Spleen (tissue), 11 donors: ENCODE measurements at regions not wholly inside any gene's neighbourhood (a gene's known extent, or its start where the extent isn't known, plus 50 kb on each side); places are given as distances from the start of the nearest gene placed in this dataset.

Source experiments
- DNase-seq: peaks from one replicate; pipeline ENCODE4 v3.0.0-alpha.2; 2020
- H3K27ac ChIP-seq, 8 donors: fragments of 200-600 bp; sonication (generic) in 7 of 8; 1 replicate in 4 of 8; 2 replicates in 4 of 8; pipeline versions ENCODE4 v1.5.0 to v1.8.0; 2016 to 2021; ENCODE audit warnings: inconsistent platforms in 4 of 8, mild to moderate bottlenecking in 4 of 8, moderate library complexity in 1 of 8
- H3K27me3 ChIP-seq, 7 donors: fragments of 200-600 bp; sonication (generic) in 6 of 7; replicated peaks in 1 of 7; 1 replicate in 4 of 7; 2 replicates in 3 of 7; pipeline versions ENCODE4 v1.5.0 to v1.8.0; 2016 to 2021; ENCODE audit warnings: inconsistent platforms in 3 of 7, mild to moderate bottlenecking in 1 of 7
- H3K36me3 ChIP-seq, 6 donors: fragments of 200-600 bp; sonication (generic) in 5 of 6; 1 replicate in 4 of 6; 2 replicates in 2 of 6; pipeline versions ENCODE4 v1.5.0 to v1.8.0; 2016 to 2021; ENCODE audit warnings: inconsistent platforms in 2 of 6
- H3K4me1 ChIP-seq, 6 donors: fragments of 200-600 bp; sonication (generic) in 5 of 6; 1 replicate in 3 of 6; 2 replicates in 3 of 6; pipeline versions ENCODE4 v1.5.0 to v1.8.0; 2016 to 2021; ENCODE audit warnings: inconsistent platforms in 3 of 6
- H3K4me3 ChIP-seq, 8 donors: fragments of 200-600 bp; sonication (generic) in 7 of 8; 1 replicate in 4 of 8; 2 replicates in 4 of 8; pipeline versions ENCODE4 v1.5.0 to v1.8.0; 2016 to 2021; ENCODE audit warnings: inconsistent platforms in 4 of 8, mild to moderate bottlenecking in 4 of 8, moderate library complexity in 2 of 8
- H3K9me3 ChIP-seq, 8 donors: fragments of 200-600 bp; sonication (generic) in 7 of 8; 1 replicate in 4 of 8; 2 replicates in 4 of 8; pipeline versions ENCODE4 v1.5.0 to v1.8.0; 2016 to 2021; ENCODE audit warnings: inconsistent platforms in 4 of 8
- POLR2A ChIP-seq, 3 donors: fragments of 450-650 bp; IDR thresholded peaks; one replicate each; pipeline ENCODE4 v1.5.1; 2017; ENCODE audit warnings: antibody characterized with exemption in 3 of 3, mild to moderate bottlenecking in 1 of 3
- POLR2AphosphoS5 ChIP-seq, 3 donors: sonication (generic); formaldehyde crosslinking; IDR thresholded peaks; one replicate each; pipeline ENCODE4 v1.5.1; 2017; ENCODE audit warnings: antibody characterized with exemption in 3 of 3
- WGBS, 5 donors: extraction: QIAGEN DNeasy Blood & Tissue Kit in 3 of 5; methylation state at CpG; one replicate each; pipeline versions ENCODE4 v1.1.5 to v1.1.7; 2013 to 2018; 5-methylcytosine and 5-hydroxymethylcytosine counted together
- intact Hi-C: fragments of 100-400 bp; cut with DNase I; formaldehyde crosslinking; loops from one replicate; pipeline ENCODE4 v1.15.0; 2023; ENCODE audit warnings: low total_unique reads
- TF ChIP-seq, protein P1 (sequence below), 11 experiments: fragments of 200-600 bp in 7 of 11; fragments of 450-650 bp in 4 of 11; sonication (generic) in 4 of 11; IDR thresholded peaks in 8 of 11; conservative IDR thresholded peaks in 3 of 11; 1 replicate in 7 of 11; 2 replicates in 4 of 11; pipeline versions ENCODE4 v1.4.0 to v1.8.0; 2016 to 2021; ENCODE audit warnings: antibody characterized with exemption in 11 of 11, inconsistent platforms in 4 of 11, mild to moderate bottlenecking in 1 of 11
- donor health status: healthy with polysubstance abuse.
- donor health status: DM: no; HTN: no; CAD: no; lungs with moderate emphysema.
- donor health status: DM: no; HTN: no; CAD: no.
- donor health status: Bipolar disorder and iron deficiency.
- donor health status: healthy.
- donor health status: DM: no; HTN: no; CAD: no.
- donor health status: DM: yes; HTN: yes; CAD: no.

DNA sequence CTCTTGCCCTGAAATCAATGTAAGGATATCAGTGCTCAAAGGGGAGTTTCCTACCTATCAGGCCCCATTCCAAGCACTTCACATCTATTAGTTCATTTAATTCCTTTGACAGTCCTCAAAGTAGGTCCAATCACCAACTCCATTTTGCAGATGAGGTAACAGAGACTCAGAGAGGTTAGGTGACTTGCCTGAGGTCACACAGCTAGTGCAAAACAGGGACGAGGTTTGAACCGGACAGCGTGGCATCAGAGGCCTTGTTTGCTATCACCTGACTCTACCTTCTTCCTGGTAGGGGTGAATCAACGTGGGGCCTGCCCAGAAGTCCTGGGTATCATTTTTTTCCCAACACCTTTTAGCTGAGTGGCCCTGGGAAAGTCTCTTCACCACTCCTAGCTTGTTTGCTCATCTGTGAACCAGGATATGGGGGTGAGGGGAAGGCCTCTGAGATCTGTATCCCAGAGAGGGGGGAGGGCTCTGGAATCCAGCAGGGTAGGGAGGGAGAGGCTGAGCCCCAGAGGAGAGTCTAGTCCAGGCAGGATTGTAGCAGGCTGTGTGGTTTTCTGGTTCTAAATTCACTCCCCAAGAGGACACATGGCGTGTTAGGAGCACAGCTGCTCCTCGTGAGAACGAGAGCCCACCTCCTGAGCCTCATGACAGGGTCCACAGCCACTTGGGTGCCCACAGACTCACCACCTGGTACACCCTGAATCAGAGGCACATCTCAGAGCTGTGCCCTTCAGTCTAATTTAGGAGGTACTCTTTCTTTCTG, 174.7 kb downstream of the MN1 start:
- no peak for DNase-seq
- intact Hi-C loops: no loop called here
- no peaks in the 10 kb centered on the region for H3K9me3 ChIP-seq
- no peak overlapping the region for H3K27ac ChIP-seq
- H3K27me3 ChIP-seq: peaks cover 0 to 13% (median 0%) of the 10 kb centered on the region in 7 donors
- H3K4me3 ChIP-seq: no peak overlapping the region
- H3K4me1 ChIP-seq: no peaks in the 10 kb centered on the region
- 76 to 83% (median 78%) methylated on average over 7 of the region's 7 CpGs for WGBS, 5 donors
- TF ChIP-seq POLR2A (IDR thresholded peaks at IDR 0.05) (no peak), POLR2AphosphoS5 (IDR thresholded peaks at IDR 0.05) (no peak)
- TF ChIP-seq, protein P1, sequence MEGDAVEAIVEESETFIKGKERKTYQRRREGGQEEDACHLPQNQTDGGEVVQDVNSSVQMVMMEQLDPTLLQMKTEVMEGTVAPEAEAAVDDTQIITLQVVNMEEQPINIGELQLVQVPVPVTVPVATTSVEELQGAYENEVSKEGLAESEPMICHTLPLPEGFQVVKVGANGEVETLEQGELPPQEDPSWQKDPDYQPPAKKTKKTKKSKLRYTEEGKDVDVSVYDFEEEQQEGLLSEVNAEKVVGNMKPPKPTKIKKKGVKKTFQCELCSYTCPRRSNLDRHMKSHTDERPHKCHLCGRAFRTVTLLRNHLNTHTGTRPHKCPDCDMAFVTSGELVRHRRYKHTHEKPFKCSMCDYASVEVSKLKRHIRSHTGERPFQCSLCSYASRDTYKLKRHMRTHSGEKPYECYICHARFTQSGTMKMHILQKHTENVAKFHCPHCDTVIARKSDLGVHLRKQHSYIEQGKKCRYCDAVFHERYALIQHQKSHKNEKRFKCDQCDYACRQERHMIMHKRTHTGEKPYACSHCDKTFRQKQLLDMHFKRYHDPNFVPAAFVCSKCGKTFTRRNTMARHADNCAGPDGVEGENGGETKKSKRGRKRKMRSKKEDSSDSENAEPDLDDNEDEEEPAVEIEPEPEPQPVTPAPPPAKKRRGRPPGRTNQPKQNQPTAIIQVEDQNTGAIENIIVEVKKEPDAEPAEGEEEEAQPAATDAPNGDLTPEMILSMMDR (IDR thresholded peaks at IDR 0.05 in 8 of 11, conservative IDR thresholded peaks at IDR 0.05 in 3 of 11): no peak
- no peaks in the 10 kb centered on the region for H3K36me3 ChIP-seq

DNA sequence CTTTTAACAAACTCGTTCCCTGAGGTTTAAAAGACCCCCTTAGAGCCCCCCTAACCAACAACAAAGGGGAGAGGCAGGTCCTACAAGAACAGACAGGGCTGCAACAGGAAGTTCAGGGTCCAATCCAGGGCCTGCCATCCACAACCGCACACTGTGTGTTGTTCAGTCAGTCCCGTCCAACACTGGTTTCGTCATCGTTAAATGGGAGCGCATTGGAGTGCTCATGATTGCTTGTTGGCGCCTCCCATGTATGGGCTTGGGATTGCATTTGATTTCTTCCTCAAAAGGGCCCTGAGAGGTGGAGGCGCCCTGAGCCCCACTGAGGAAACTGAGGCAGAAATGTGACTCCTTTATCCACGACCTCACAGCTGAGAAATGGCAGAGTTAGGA, 174.1 kb downstream of the MN1 start:
- no peaks in the 10 kb centered on the region for H3K36me3 ChIP-seq
- no peak overlapping the region for H3K4me3 ChIP-seq
- H3K9me3 ChIP-seq: no peaks in the 10 kb centered on the region
- H3K27me3 ChIP-seq: peaks cover 0 to 16% (median 0%) of the 10 kb centered on the region in 7 donors
- TF ChIP-seq POLR2A (IDR thresholded peaks at IDR 0.05) (no peak), POLR2AphosphoS5 (IDR thresholded peaks at IDR 0.05) (no peak)
- TF ChIP-seq, protein P1 (IDR thresholded peaks at IDR 0.05 in 8 of 11, conservative IDR thresholded peaks at IDR 0.05 in 3 of 11): no peak
- intact Hi-C loops: no loop called here
- H3K4me1 ChIP-seq: no peaks in the 10 kb centered on the region
- no peak for DNase-seq
- 80 to 90% (median 85%) methylated on average over 9 of the region's 9 CpGs for WGBS, 5 donors
- no peak overlapping the region for H3K27ac ChIP-seq

DNA sequence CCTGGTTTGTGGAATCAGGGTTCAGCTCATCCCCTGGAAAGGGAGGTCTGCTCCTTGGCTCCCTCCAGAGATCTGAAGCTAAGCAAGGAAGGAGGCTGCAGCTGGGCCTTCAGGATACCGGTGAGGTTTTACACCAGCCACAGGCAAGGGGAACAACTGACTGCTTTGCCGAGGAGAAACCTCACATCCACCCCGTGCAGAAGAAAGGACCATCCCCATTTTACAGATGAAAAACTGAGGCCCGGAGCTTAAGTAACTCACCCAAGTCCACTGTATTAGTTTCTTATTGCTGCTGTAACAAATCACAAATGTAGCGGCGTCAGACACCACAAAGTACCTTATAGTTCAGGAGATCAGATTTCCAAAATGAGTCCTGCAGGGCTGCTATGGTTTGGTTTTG, 173.7 kb downstream of the MN1 start:
- H3K9me3 ChIP-seq: no peaks in the 10 kb centered on the region
- no peaks in the 10 kb centered on the region for H3K4me1 ChIP-seq
- TF ChIP-seq POLR2A (IDR thresholded peaks at IDR 0.05) (no peak), POLR2AphosphoS5 (IDR thresholded peaks at IDR 0.05) (no peak)
- TF ChIP-seq, protein P1 (IDR thresholded peaks at IDR 0.05 in 8 of 11, conservative IDR thresholded peaks at IDR 0.05 in 3 of 11): no peak
- intact Hi-C loops: no loop called here
- no peak overlapping the region for H3K27ac ChIP-seq
- DNase-seq: no peak
- H3K36me3 ChIP-seq: no peaks in the 10 kb centered on the region
- WGBS, 5 donors: 75 to 87% (median 76%) methylated on average over 6 of the region's 6 CpGs
- no peak overlapping the region for H3K4me3 ChIP-seq
- H3K27me3 ChIP-seq: peaks cover 0 to 21% (median 0%) of the 10 kb centered on the region in 7 donors

DNA sequence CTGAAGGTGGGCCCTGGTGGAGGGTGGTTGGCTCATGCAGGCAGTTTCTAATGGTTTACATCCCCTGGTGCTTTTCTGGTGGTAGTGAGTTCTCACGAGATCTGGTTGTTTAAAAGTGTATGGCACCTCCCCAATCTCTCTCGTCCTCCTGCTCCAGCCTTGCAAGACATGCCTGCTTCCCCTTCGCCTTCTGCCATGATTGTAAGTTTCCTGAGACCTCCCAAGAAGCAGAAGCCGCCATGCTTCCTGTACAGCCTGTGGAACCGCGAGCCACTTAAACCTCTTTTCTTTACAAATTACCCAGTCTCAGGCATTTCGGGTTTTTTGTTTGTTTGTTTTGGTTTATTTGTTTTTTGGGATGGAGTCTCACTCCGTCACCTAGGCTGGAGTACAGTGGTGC, 173.2 kb downstream of the MN1 start:
- 54 to 85% (median 78%) methylated on average over 8 of the region's 8 CpGs for WGBS, 5 donors
- DNase-seq: no peak
- Histone ChIP-seq H3K4me3 (no peak overlapping the region), H3K4me1 (no peaks in the 10 kb centered on the region), H3K27ac (no peak overlapping the region), H3K9me3 (no peaks in the 10 kb centered on the region), H3K27me3 (peaks cover 0 to 25% (median 0%) of the 10 kb centered on the region in 7 donors), H3K36me3 (no peaks in the 10 kb centered on the region)
- intact Hi-C loops: no loop called here
- TF ChIP-seq POLR2AphosphoS5 (IDR thresholded peaks at IDR 0.05): no peak
- TF ChIP-seq, protein P1 (IDR thresholded peaks at IDR 0.05 in 8 of 11, conservative IDR thresholded peaks at IDR 0.05 in 3 of 11): no peak
